Coronary artery (tissue), 2 donors: ENCODE measurements at regions not wholly inside any gene's neighbourhood (a gene's known extent, or its start where the extent isn't known, plus 50 kb on each side); places are given as distances from the start of the nearest gene placed in this dataset.

ENCODE experiments used
- DNase-seq: peaks from one replicate; pipeline ENCODE4 v3.0.0-alpha.2; 2017; ENCODE audit warnings: low spot score
- H3K27ac ChIP-seq, 2 donors: fragments of 200-600 bp; sonication (generic); one replicate each; pipeline ENCODE4 v1.5.1; 2016 to 2019
- H3K4me3 ChIP-seq: fragments of 200-600 bp; sonication (generic); 2 replicates; pipeline ENCODE4 v1.5.1; 2016; ENCODE audit warnings: mild to moderate bottlenecking, moderate library complexity
- CTCF ChIP-seq: fragments of 200-600 bp; sonication (generic); IDR thresholded peaks from one replicate; pipeline ENCODE4 v1.5.1; 2019; ENCODE audit warnings: antibody characterized with exemption

DNA sequence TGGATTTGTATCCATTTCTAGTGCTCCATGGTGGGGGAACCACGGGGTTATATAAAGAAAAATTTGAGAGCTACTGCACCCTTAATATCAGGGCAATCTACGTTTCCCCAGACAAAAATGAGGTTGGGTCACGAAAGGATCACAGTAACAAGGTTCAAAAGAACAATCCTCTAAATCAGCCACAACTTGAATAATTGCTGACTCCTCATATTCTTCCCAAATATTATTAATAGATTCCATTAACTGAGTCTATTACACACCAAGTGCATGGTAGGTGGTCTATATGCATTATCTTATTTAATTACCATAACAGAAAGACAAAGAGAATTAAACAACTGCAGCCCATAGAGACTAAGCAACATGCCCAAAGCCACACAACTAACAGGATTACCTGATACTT, 438.2 kb downstream of the ETNK1 start:
- no peak overlapping the region for H3K27ac ChIP-seq
- no peak overlapping the region for H3K4me3 ChIP-seq
- TF ChIP-seq CTCF: no peak
- no peak for DNase-seq

DNA sequence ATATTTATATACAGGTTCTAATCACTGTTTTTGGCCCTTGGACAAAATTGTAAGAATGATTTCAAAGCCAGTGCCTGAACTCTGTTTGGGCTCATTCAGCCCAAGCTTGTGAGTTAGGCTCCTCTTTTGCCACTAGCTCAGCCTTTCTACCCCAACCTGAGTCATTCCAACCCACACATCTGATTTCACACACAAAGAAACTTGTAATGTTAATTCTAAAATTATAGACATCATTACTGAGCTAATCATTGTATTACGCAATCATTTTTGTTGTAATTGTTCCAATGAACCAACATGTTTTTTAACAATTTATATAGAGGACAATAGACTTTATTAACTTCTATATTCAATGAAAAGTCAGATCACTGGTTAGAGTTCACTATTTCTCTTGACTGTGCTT, 441.1 kb downstream of the ETNK1 start:
- no peak overlapping the region for H3K4me3 ChIP-seq
- DNase-seq: no peak
- H3K27ac ChIP-seq: no peak overlapping the region
- TF ChIP-seq CTCF: no peak

DNA sequence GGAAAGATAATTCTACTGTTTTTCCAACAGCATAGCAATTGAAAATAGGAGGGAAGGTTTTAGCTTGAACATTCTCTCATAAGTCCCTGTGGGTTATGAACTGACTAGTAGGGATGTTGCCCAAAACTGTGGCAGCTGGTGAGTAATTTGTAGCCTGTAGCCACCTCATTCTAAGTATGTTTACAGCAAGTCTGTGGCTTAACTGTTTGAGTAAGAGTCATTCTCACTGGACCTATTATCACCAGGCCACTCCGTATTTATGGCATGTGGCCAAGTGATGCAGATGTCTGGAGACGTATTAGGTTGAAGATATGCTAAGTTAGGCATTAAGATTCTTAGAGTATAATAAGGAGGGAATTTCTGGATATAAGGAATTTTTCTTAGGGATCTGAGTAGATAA, 458.3 kb downstream of the ETNK1 start:
- DNase-seq: no peak
- no peak overlapping the region for H3K4me3 ChIP-seq
- no peak overlapping the region for H3K27ac ChIP-seq
- no peak for TF ChIP-seq CTCF

- DNase-seq: no peak
- TF ChIP-seq CTCF: no peak
- no peak overlapping the region for H3K27ac ChIP-seq
- H3K4me3 ChIP-seq: no peak overlapping the region
Measured at GRCh38 chr12:23084236-23084995, 459.4 kb downstream of the ETNK1 start.

DNA sequence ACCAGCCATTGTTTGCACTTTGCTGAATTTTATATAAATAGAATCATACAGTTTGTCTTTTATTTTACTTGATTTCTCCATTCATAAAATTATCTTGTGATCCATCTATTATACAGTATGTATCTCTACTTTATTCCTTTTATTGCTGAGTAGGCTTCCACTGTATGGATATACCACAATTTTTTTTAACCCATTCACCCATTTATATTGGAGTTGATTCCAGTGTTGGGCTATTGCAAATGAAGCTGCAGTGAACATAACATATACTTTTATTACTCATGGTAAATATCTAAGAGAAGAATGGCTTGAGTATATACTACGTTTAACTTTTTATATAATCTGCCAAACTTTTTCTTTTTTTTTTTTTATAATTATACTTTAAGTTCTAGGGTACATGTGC, 463.6 kb downstream of the ETNK1 start:
- no peak for DNase-seq
- Histone ChIP-seq H3K27ac (no peak overlapping the region), H3K4me3 (no peak overlapping the region)
- TF ChIP-seq CTCF: no peak

- H3K27ac ChIP-seq: no peak overlapping the region
- H3K4me3 ChIP-seq: no peak overlapping the region
- DNase-seq: no peak
- TF ChIP-seq CTCF: no peak
Measured at GRCh38 chr12:23093488-23093887, 468.5 kb downstream of the ETNK1 start.

- Histone ChIP-seq H3K4me3 (no peak overlapping the region), H3K27ac (no peak overlapping the region)
- DNase-seq: no peak
- TF ChIP-seq CTCF: no peak
Measured at GRCh38 chr12:23096321-23096720, 471.4 kb downstream of the ETNK1 start.
